Retinal pigment epithelial cell (primary cell): ENCODE measurements at regions not wholly inside any gene's neighbourhood (a gene's known extent, or its start where the extent isn't known, plus 50 kb on each side); places are given as distances from the start of the nearest gene placed in this dataset.

Experiments
- DNase-seq: peaks from one replicate; pipeline ENCODE4 v3.0.0-alpha.2; 2010; ENCODE audit warnings: low read depth
- H3K4me3 ChIP-seq: 2 replicates; pipeline ENCODE4 v1.5.1; 2011; ENCODE audit warnings: mild to moderate bottlenecking, low read length, control low read depth, moderate library complexity
- TF ChIP-seq, protein P1 (sequence below): conservative IDR thresholded peaks from 2 replicates; pipeline ENCODE4 v1.5.1; 2011; ENCODE audit warnings: low read depth, low read length, control low read depth, inconsistent platforms

DNA sequence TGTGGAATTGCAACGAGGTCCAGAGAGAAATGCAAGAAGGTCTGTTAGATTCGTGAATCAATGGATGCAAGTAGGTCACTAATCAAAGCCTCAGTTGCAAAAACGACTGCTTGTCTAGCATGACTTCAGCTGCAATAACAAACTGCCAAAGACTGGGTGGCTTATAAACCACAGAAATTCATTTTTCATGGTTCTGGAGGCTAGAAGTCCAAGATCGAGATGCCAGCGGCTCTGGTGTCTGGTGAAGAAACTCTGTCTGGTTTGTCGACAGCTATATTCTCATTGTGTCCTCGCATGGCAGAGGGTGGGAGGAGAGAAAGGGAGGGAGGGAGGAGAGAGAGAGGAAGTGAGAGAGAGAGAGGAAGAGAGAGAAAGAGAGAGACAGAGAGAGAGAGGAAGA, 114.7 kb downstream of the MXRA5 start:
- TF ChIP-seq, protein P1, sequence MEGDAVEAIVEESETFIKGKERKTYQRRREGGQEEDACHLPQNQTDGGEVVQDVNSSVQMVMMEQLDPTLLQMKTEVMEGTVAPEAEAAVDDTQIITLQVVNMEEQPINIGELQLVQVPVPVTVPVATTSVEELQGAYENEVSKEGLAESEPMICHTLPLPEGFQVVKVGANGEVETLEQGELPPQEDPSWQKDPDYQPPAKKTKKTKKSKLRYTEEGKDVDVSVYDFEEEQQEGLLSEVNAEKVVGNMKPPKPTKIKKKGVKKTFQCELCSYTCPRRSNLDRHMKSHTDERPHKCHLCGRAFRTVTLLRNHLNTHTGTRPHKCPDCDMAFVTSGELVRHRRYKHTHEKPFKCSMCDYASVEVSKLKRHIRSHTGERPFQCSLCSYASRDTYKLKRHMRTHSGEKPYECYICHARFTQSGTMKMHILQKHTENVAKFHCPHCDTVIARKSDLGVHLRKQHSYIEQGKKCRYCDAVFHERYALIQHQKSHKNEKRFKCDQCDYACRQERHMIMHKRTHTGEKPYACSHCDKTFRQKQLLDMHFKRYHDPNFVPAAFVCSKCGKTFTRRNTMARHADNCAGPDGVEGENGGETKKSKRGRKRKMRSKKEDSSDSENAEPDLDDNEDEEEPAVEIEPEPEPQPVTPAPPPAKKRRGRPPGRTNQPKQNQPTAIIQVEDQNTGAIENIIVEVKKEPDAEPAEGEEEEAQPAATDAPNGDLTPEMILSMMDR = no peak
- no peak for DNase-seq
- H3K4me3 ChIP-seq = no peak overlapping the region

DNA sequence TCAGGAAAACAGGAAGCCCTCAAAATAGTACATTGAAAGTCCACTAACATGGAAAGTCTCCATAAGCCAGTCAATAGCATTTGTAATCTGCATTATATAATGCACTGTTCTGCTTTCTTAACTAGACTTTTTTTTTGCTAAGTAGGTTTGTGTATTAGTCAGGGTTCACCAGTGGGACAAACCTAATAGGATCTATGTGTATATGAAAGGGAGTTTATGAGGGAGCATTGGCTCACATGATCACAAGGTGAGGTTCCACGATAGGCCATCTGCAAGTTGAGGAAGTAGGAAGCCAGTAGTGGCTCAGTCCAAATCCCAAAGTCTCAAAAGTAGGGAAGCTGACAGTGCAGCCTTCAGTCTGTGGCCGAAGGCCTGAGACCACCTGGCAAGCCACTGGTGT, 116.0 kb downstream of the MXRA5 start:
- peak; percentile 76 for DNase-seq
- TF ChIP-seq, protein P1 = no peak

DNA sequence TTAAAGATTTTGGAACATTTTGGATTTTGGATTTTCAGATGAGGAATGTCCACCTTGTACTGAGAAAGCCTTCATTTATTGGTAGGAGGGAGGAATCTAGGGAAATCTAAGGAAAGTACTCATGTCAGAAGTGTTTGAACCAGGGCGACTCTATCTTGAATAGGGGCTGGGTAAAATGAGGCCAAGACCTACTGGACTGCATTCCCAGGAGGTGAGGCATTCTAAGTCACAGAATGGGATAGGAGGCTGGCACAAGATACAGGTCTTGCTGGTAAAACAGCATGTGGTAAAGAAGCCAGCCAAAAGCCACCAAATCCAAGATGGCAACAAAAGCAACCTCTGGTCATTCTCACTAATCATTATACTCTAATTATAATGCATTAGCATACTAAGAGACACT, 118.9 kb downstream of the MXRA5 start:
- DNase-seq = no peak
- TF ChIP-seq, protein P1 = no peak
- no peak overlapping the region for H3K4me3 ChIP-seq

More for the DNA sequence above, 116.0 kb downstream of the MXRA5 start:
- no peak overlapping the region for H3K4me3 ChIP-seq

DNA sequence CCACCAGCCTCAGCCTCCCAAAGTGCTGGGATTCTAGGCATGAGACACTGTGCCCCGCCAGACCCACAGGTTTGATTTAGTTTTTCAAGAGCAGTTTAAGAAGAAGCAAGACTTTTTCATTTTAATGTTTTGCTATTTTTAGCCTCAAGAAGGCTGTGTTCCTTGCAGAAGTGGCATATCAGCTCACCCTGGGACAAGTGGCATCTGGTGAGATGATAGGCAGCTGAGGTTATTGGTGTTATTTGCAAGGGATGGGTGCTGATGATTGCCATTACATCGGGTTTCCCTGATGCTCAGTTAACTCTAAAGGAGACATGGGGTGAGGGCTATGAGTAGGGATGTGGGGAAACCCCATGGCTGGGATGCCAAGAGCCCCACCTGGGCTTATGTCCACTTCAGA, 120.4 kb downstream of the MXRA5 start:
- TF ChIP-seq, protein P1 = no peak
- no peak for DNase-seq
- no peak overlapping the region for H3K4me3 ChIP-seq

DNA sequence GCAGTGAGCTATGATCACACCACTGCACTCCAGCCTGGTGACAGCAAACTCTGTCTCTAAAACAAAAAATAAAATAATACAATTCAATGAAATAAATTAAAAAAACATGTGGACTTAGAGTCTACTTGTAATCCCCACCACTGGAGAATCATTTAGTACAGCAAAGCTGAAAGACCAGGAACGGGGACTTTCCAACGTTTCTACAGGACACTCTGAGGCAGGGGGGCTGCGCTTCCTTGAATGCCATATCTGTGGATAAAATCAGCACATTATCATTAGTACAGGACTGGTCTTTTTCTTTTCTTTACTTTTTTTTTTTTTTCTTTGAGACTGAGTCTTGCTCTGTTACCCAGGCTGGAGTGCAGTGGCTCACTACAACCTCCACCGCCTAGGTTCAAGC, 124.8 kb downstream of the MXRA5 start:
- H3K4me3 ChIP-seq = no peak overlapping the region
- no peak for DNase-seq
- TF ChIP-seq, protein P1 = no peak

DNA sequence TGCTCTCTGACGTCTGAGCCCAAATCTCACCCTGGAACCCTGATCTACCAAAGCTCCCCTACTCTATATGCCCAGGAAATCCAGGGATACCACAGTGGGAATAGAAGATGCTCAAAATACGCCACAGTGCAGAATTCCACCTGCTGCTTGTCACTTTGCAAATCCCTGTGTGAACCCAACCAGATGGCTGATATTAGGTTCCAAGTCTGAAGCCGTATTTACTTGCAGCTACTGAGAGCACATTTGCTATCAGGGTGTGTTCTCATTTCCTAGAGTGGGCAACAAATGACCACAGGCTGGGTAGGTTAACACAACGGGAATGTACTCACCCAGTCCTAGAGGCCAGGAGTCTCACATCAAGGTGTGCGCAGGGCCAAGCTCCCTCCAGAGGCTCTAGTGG, 126.8 kb downstream of the MXRA5 start:
- no peak for DNase-seq
- TF ChIP-seq, protein P1 = no peak
- H3K4me3 ChIP-seq = no peak overlapping the region

DNA sequence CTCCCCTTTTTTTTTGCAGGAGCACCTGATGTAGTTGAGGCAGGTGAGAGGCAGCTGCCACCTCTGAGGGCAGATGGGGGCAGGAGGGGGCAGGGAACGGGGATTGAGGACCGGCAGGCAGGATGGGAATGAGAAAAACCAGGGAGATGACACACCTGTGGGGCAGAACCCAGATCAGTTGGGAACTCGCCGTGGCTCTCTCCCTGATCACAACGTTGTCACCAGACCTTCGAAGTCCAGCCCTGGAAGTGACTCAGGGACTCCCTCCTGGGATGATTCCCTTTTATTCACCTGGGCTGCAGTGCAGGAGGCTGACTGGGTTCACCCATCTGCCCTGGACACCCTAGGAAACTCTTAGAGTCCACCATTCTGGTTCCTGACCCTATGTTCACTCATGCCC, 127.2 kb downstream of the MXRA5 start:
- TF ChIP-seq, protein P1 = no peak
- no peak overlapping the region for H3K4me3 ChIP-seq
- no peak for DNase-seq
